Sigmoid colon (tissue), 4 donors: ENCODE measurements at regions not wholly inside any gene's neighbourhood (a gene's known extent, or its start where the extent isn't known, plus 50 kb on each side); places are given as distances from the start of the nearest gene placed in this dataset.

ENCODE experiments used
- CTCF ChIP-seq, 4 experiments: fragments of 450-650 bp in 3 of 4; fragments of 200-600 bp in 1 of 4; IDR thresholded peaks; one replicate each; pipeline ENCODE4 v1.5.1; 2016 to 2019; ENCODE audit warnings: antibody characterized with exemption in 4 of 4, mild to moderate bottlenecking in 3 of 4, moderate library complexity in 2 of 4
- POLR2A ChIP-seq, 2 donors: fragments of 450-650 bp; IDR thresholded peaks; one replicate each; pipeline ENCODE4 v1.6.1; 2016; ENCODE audit warnings: antibody characterized with exemption in 2 of 2, mild to moderate bottlenecking in 2 of 2, moderate library complexity in 2 of 2
- POLR2AphosphoS5 ChIP-seq, 4 donors: sonication (generic); formaldehyde crosslinking; IDR thresholded peaks; one replicate each; pipeline ENCODE4 v1.6.1; 2017; ENCODE audit warnings: antibody characterized with exemption in 4 of 4

GRCh38 chr9:115694991-115695390 is 458.6 kb upstream of the PAPPA start:
- TF ChIP-seq POLR2A (IDR thresholded peaks at IDR 0.05): no peak
- TF ChIP-seq POLR2AphosphoS5 (IDR thresholded peaks at IDR 0.05): no peak
- no peak for TF ChIP-seq CTCF (IDR thresholded peaks at IDR 0.05)
